ENCODE measurements at regions not wholly inside any gene's neighbourhood (a gene's known extent, or its start where the extent isn't known, plus 50 kb on each side); places are given as distances from the start of the nearest gene placed in this dataset.

GRCh38 chr17:72538443-72538842 lies 417.6 kb downstream of the SOX9 start:
- TF ChIP-seq CTCF (IDR thresholded peaks at IDR 0.05; ENCODE audit: low read depth, low read length, missing input control) = no peak
- TF ChIP-seq HNF4A (conservative IDR thresholded peaks at IDR 0.05) = no peak
- TF ChIP-seq MAX (IDR thresholded peaks at IDR 0.05) = no peak
- TF ChIP-seq TAF1 (conservative IDR thresholded peaks at IDR 0.05) = no peak
- no peak for TF ChIP-seq YY1 (IDR thresholded peaks at IDR 0.05)
- TF ChIP-seq ZBTB33 (IDR thresholded peaks at IDR 0.05) = no peak
- TF ChIP-seq JUND (IDR thresholded peaks at IDR 0.05) = no peak

Data from liver (tissue), 3 donors.